ENCODE measurements at regions not wholly inside any gene's neighbourhood (a gene's known extent, or its start where the extent isn't known, plus 50 kb on each side); places are given as distances from the start of the nearest gene placed in this dataset.

DNA sequence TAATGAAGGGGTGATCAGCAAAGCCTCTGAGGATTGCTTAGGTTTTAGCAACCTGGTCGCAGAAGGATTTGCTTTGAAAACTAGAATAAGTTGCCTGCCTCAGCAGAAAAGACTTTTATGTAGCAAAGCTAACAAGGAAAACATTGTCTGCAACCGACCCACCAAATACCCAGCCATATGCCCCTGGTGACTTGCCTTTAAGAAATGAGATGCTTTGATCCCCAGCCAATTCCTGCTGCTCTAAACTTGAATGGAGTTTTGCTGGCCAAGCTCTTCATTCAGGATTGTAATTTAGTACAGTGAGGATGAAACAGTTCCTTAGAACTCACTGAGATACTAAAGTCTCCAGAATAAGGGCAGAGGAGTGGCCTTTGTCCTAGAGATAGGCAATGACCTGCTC is 139.8 kb upstream of the PROK2 start:
- TF ChIP-seq, protein P1, sequence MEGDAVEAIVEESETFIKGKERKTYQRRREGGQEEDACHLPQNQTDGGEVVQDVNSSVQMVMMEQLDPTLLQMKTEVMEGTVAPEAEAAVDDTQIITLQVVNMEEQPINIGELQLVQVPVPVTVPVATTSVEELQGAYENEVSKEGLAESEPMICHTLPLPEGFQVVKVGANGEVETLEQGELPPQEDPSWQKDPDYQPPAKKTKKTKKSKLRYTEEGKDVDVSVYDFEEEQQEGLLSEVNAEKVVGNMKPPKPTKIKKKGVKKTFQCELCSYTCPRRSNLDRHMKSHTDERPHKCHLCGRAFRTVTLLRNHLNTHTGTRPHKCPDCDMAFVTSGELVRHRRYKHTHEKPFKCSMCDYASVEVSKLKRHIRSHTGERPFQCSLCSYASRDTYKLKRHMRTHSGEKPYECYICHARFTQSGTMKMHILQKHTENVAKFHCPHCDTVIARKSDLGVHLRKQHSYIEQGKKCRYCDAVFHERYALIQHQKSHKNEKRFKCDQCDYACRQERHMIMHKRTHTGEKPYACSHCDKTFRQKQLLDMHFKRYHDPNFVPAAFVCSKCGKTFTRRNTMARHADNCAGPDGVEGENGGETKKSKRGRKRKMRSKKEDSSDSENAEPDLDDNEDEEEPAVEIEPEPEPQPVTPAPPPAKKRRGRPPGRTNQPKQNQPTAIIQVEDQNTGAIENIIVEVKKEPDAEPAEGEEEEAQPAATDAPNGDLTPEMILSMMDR (IDR thresholded peaks at IDR 0.05): no peak
- H3K27ac Mint-ChIP-seq: no peak overlapping the region
- H3K27me3 Mint-ChIP-seq (ENCODE audit: low read depth, poor library complexity): peaks cover 11% of the 10 kb centered on the region

DNA sequence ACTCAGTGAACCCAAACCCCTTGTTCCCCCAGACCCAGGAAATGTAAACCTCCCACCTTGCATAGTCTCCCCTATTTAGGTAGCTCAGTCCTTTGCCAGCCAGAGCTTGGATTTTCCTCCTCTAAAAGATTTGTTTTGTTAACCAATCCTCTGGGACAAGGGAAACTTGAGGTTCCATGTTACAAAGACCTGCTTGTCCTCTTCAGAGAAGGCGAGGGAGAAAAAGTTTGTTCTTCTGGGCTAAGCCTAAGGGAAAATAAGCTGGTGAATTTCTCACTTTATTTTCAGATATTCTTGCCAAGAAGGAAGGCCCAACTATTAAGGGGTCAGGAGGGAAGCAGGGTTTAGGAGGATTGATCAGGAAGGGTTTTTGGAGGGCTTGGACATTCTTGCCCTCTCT is 136.1 kb upstream of the PROK2 start:
- DNase-seq: no peak
- Mint-ChIP-seq H3K27me3 (ENCODE audit: low read depth, poor library complexity) (peaks cover 14% of the 10 kb centered on the region), H3K27ac (no peak overlapping the region), H3K36me3 (ENCODE audit: low read depth) (no peaks in the 10 kb centered on the region), H3K4me1 (peaks cover 14% of the 10 kb centered on the region), H3K4me3 (no peak overlapping the region), H3K9me3 (no peaks in the 10 kb centered on the region)
- TF ChIP-seq, protein P1 (IDR thresholded peaks at IDR 0.05): no peak

More for the DNA sequence above, 139.8 kb upstream of the PROK2 start:
- no peak overlapping the region for H3K4me3 Mint-ChIP-seq
- H3K36me3 Mint-ChIP-seq (ENCODE audit: low read depth): no peaks in the 10 kb centered on the region
- DNase-seq: no peak
- H3K9me3 Mint-ChIP-seq: no peaks in the 10 kb centered on the region
- H3K4me1 Mint-ChIP-seq: peaks cover 14% of the 10 kb centered on the region

DNA sequence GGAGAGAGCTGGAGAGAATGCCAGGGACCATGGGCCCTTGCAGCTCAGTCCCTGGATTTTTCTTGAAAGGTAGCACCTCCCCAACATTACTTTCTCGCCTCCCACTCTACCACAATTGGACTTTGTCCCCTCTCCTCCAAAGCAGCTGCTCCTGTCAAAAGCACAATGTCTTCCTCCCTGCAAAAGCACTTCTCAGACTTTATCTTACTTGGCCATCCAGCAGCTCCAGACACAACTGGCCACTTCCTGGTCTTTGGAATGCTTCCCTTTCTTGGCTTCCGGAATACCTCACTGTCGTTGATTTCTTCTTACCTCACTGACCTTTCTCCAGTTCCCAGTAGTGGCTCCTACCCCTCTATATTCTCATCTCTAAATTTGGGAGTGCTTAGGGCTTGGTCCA is 134.6 kb upstream of the PROK2 start:
- H3K36me3 Mint-ChIP-seq (ENCODE audit: low read depth): no peaks in the 10 kb centered on the region
- H3K4me3 Mint-ChIP-seq: no peak overlapping the region
- H3K9me3 Mint-ChIP-seq: no peaks in the 10 kb centered on the region
- H3K4me1 Mint-ChIP-seq: peaks cover 8% of the 10 kb centered on the region
- TF ChIP-seq, protein P1 (IDR thresholded peaks at IDR 0.05): no peak
- DNase-seq: no peak
- H3K27me3 Mint-ChIP-seq (ENCODE audit: low read depth, poor library complexity): peaks cover 14% of the 10 kb centered on the region
- H3K27ac Mint-ChIP-seq: no peak overlapping the region

DNA sequence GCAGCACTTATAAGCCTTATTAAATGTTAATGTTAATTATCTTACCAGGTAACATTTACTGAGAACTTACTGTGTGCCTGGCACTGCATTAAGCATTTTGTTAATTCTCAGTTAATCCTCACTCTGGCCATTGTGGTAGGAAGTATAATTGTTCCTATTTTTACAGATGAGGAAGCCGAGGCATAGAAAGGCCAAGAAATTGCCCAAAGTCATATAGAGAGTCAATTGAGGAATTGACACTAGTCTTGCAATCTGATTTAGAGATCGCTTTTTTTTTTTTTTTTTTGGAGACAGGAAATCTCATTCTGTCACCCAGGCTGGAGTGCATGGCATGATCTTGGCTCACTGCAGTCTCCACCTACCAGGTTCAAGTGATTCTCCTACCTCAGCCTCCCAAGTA is 132.6 kb upstream of the PROK2 start:
- Mint-ChIP-seq H3K27me3 (ENCODE audit: low read depth, poor library complexity) (peaks cover 10% of the 10 kb centered on the region), H3K4me1 (no peaks in the 10 kb centered on the region), H3K9me3 (no peaks in the 10 kb centered on the region), H3K36me3 (ENCODE audit: low read depth) (no peaks in the 10 kb centered on the region), H3K4me3 (no peak overlapping the region), H3K27ac (no peak overlapping the region)
- TF ChIP-seq, protein P1 (IDR thresholded peaks at IDR 0.05): no peak
- no peak for DNase-seq

- H3K27ac Mint-ChIP-seq: no peak overlapping the region
- H3K4me3 Mint-ChIP-seq: no peak overlapping the region
- no peaks in the 10 kb centered on the region for H3K4me1 Mint-ChIP-seq
- DNase-seq: no peak
- TF ChIP-seq, protein P1 (IDR thresholded peaks at IDR 0.05): no peak
- peaks cover 7% of the 10 kb centered on the region for H3K27me3 Mint-ChIP-seq (ENCODE audit: low read depth, poor library complexity)
- H3K9me3 Mint-ChIP-seq: peaks cover 5% of the 10 kb centered on the region
- H3K36me3 Mint-ChIP-seq (ENCODE audit: low read depth): peaks cover 5% of the 10 kb centered on the region
Observed at GRCh38 chr3:71916747-71917369, 131.9 kb upstream of the PROK2 start.

DNA sequence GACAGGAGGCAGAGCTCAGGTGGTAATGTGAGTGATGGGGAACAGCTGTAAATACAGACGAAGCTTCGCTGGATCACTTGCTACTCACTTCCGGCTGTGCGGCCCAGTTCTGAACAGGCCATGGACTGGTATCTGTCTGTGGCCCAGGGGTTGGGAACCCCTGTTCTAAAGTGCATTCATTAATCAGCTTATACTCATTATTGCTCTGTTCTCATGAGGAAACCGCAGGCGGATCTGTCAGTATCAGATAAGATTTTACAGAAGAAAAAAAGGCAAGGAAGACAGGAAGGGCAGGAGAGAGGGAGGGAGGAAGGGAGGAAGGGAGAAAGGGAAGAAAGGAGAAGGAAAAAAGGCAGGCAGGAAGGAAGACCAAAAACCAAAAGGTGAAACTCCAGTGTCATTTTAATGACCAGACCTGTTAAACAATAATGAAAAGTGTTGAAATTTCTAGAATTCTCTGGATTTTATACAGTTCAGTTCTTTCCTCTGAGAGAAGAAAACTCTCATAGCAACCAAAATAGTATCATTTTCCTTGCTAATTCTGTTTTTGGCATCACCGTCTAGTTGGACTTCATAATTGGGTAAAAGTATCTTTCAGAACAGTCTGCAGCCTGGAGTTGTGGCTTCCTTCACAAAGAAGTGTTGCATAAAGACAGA is 128.0 kb upstream of the PROK2 start:
- H3K27me3 Mint-ChIP-seq (ENCODE audit: low read depth, poor library complexity): peaks cover 6% of the 10 kb centered on the region
- H3K4me3 Mint-ChIP-seq: no peak overlapping the region
- H3K27ac Mint-ChIP-seq: no peak overlapping the region
- no peak for DNase-seq
- H3K4me1 Mint-ChIP-seq: peaks cover 25% of the 10 kb centered on the region
- H3K9me3 Mint-ChIP-seq: peaks cover 7% of the 10 kb centered on the region
- peaks cover 5% of the 10 kb centered on the region for H3K36me3 Mint-ChIP-seq (ENCODE audit: low read depth)
- TF ChIP-seq, protein P1 (IDR thresholded peaks at IDR 0.05): no peak
